H9 (cell line): ENCODE measurements at regions not wholly inside any gene's neighbourhood (a gene's known extent, or its start where the extent isn't known, plus 50 kb on each side); places are given as distances from the start of the nearest gene placed in this dataset.

Source experiments
- DNase-seq: peaks from one replicate; pipeline ENCODE4 v3.0.0-alpha.2; 2017
- H2AFZ ChIP-seq: one replicate; pipeline ENCODE4 v1.6.1; 2013; ENCODE audit warnings: mild to moderate bottlenecking, low read length, control low read depth, moderate library complexity
- H2AK5ac ChIP-seq: 2 replicates; pipeline ENCODE4 v1.6.1; 2013; ENCODE audit warnings: low read length, control low read depth, mixed read lengths; ENCODE audit not compliant: insufficient read length
- H2BK120ac ChIP-seq: one replicate; pipeline ENCODE4 v1.6.1; 2013; ENCODE audit warnings: low read depth, mild to moderate bottlenecking, low read length, control low read depth, inconsistent platforms; ENCODE audit not compliant: poor library complexity, severe bottlenecking
- H2BK12ac ChIP-seq: 2 replicates; pipeline ENCODE4 v1.6.1; 2013; ENCODE audit warnings: low read length, control low read depth, mixed read lengths, low read depth; ENCODE audit not compliant: insufficient read length
- H2BK15ac ChIP-seq: 2 replicates; pipeline ENCODE4 v1.6.1; 2013; ENCODE audit warnings: low read depth, low read length, control low read depth
- H2BK20ac ChIP-seq: one replicate; pipeline ENCODE4 v1.6.1; 2013; ENCODE audit warnings: low read depth, mild to moderate bottlenecking, low read length, control low read depth, inconsistent platforms; ENCODE audit not compliant: poor library complexity, severe bottlenecking
- H2BK5ac ChIP-seq: 2 replicates; pipeline ENCODE4 v1.6.1; 2013; ENCODE audit warnings: low read length, control low read depth, mixed read lengths; ENCODE audit not compliant: insufficient read length
- H3K14ac ChIP-seq: 2 replicates; pipeline ENCODE4 v1.6.1; 2013; ENCODE audit warnings: low read length, control low read depth; ENCODE audit not compliant: insufficient read depth
- H3K18ac ChIP-seq: 2 replicates; pipeline ENCODE4 v1.6.1; 2013; ENCODE audit warnings: low read depth, mild to moderate bottlenecking, mixed read lengths, low read length, control low read depth; ENCODE audit not compliant: insufficient read length
- H3K23ac ChIP-seq: 2 replicates; pipeline ENCODE4 v1.6.1; 2013; ENCODE audit warnings: low read length, control low read depth, mixed read lengths, low read depth; ENCODE audit not compliant: insufficient read length
- H3K23me2 ChIP-seq: 2 replicates; pipeline ENCODE4 v1.6.1; 2013; ENCODE audit warnings: low read depth, mild to moderate bottlenecking, mixed read lengths, low read length, control low read depth; ENCODE audit not compliant: insufficient read length, poor library complexity, severe bottlenecking
- H3K27ac ChIP-seq: 2 replicates; pipeline ENCODE4 v1.5.1; 2013; ENCODE audit warnings: low read length, control low read depth, mixed read lengths, low read depth; ENCODE audit not compliant: insufficient read length
- H3K27me3 ChIP-seq: 2 replicates; pipeline ENCODE4 v1.6.1; 2013; ENCODE audit warnings: low read length, control low read depth, inconsistent platforms; ENCODE audit not compliant: insufficient read depth
- H3K4ac ChIP-seq: 2 replicates; pipeline ENCODE4 v1.6.1; 2013; ENCODE audit warnings: low read depth, mild to moderate bottlenecking, control low read depth, inconsistent platforms, low read length, moderate library complexity
- H3K4me1 ChIP-seq: 2 replicates; pipeline ENCODE4 v1.6.1; 2013; ENCODE audit warnings: low read length, control low read depth, inconsistent platforms; ENCODE audit not compliant: insufficient read depth
- H3K4me2 ChIP-seq: 2 replicates; pipeline ENCODE4 v1.6.1; 2013; ENCODE audit warnings: low read length, control low read depth, mixed read lengths; ENCODE audit not compliant: insufficient read length, insufficient read depth
- H3K56ac ChIP-seq: 2 replicates; pipeline ENCODE4 v1.6.1; 2013; ENCODE audit warnings: low read depth, mild to moderate bottlenecking, mixed read lengths, low read length, control low read depth; ENCODE audit not compliant: insufficient read length
- H3K79me1 ChIP-seq: 2 replicates; pipeline ENCODE4 v1.6.1; 2013; ENCODE audit warnings: low read depth, mild to moderate bottlenecking, moderate library complexity, low read length, control low read depth, inconsistent platforms; ENCODE audit not compliant: insufficient read depth, poor library complexity, severe bottlenecking
- H3K79me2 ChIP-seq: 2 replicates; pipeline ENCODE4 v1.6.1; 2013; ENCODE audit warnings: low read length, control low read depth, inconsistent platforms; ENCODE audit not compliant: insufficient read depth
- H3K9ac ChIP-seq: 2 replicates; pipeline ENCODE4 v1.6.1; 2013; ENCODE audit warnings: low read length, control low read depth, mixed read lengths; ENCODE audit not compliant: insufficient read length; ENCODE audit errors: extremely low read depth
- H3K9me3 ChIP-seq: one replicate; pipeline ENCODE4 v1.6.1; 2013; ENCODE audit warnings: low read depth, low read length, inconsistent platforms; ENCODE audit not compliant: control insufficient read depth
- H3T11ph ChIP-seq: one replicate; pipeline ENCODE4 v1.6.1; 2013; ENCODE audit warnings: mild to moderate bottlenecking, low read length, control low read depth, inconsistent platforms
- H4K20me1 ChIP-seq: one replicate; pipeline ENCODE4 v1.6.1; 2013; ENCODE audit not compliant: control insufficient read depth, insufficient read length, insufficient read depth
- H4K5ac ChIP-seq: 2 replicates; pipeline ENCODE4 v1.6.1; 2013; ENCODE audit warnings: low read depth, mild to moderate bottlenecking, mixed read lengths, low read length, control low read depth; ENCODE audit not compliant: insufficient read length
- H4K8ac ChIP-seq: replicated peaks from 2 replicates; pipeline ENCODE4 v1.6.1; 2013; ENCODE audit warnings: low read length, control low read depth, mixed read lengths, low read depth; ENCODE audit not compliant: insufficient read length
- H4K91ac ChIP-seq: 2 replicates; pipeline ENCODE4 v1.6.1; 2013; ENCODE audit warnings: low read depth, mild to moderate bottlenecking, moderate library complexity, mixed read lengths, low read length, control low read depth; ENCODE audit not compliant: insufficient read length
- H3K27ac Mint-ChIP-seq, 3 experiments: 2 replicates in 2 of 3; 3 replicates in 1 of 3; pipeline ENCODE4 v1.8.0; 2020 to 2021; ENCODE audit warnings: mixed read lengths in 3 of 3, mild to moderate bottlenecking in 1 of 3, moderate library complexity in 1 of 3
- H3K27me3 Mint-ChIP-seq: 2 replicates; pipeline ENCODE4 v1.8.0; 2021; ENCODE audit warnings: low read depth, mild to moderate bottlenecking, moderate library complexity, mixed read lengths
- H3K36me3 Mint-ChIP-seq, 3 experiments: 2 replicates in 2 of 3; 3 replicates in 1 of 3; pipeline ENCODE4 v1.8.0; 2020 to 2021; ENCODE audit warnings: low read depth in 3 of 3, mixed read lengths in 3 of 3; ENCODE audit not compliant: insufficient read depth in 1 of 3
- H3K4me1 Mint-ChIP-seq, 2 experiments: 2 replicates each; pipeline ENCODE4 v1.8.0; 2020; ENCODE audit warnings: mixed read lengths in 2 of 2
- H3K4me3 Mint-ChIP-seq, 2 experiments: 2 replicates in 1 of 2; 3 replicates in 1 of 2; pipeline ENCODE4 v1.8.0; 2020 to 2021; ENCODE audit warnings: mild to moderate bottlenecking in 2 of 2, mixed read lengths in 2 of 2, moderate library complexity in 1 of 2
- H3K9me3 Mint-ChIP-seq, 2 experiments: 2 replicates in 1 of 2; 3 replicates in 1 of 2; pipeline ENCODE4 v1.8.0; 2020; ENCODE audit warnings: mild to moderate bottlenecking in 2 of 2, mixed read lengths in 2 of 2, moderate library complexity in 1 of 2
- CTCF ChIP-seq: fragments of 200-600 bp; sonication (generic); conservative IDR thresholded peaks from 3 replicates; pipeline ENCODE4 v1.8.0; 2021; ENCODE audit warnings: antibody characterized with exemption, mild to moderate bottlenecking
- WGBS: extraction: QIAGEN DNeasy Blood & Tissue Kit; methylation state at CpG from one replicate; pipeline ENCODE4 v1.1.7; 2013; ENCODE audit warnings: missing lambda C conversion rate, low lambda C conversion rate, mixed read lengths; ENCODE audit not compliant: insufficient read length; ENCODE audit errors: extremely low coverage; 5-methylcytosine and 5-hydroxymethylcytosine counted together

GRCh38 chrX:121259170-121259569 is 211.8 kb downstream of the GLUD2 start:
- Histone ChIP-seq H4K5ac (no peak overlapping the region), H2BK120ac (no peak overlapping the region), H3K4me2 (no peak overlapping the region), H3K14ac (no peak overlapping the region), H4K91ac (no peak overlapping the region), H2AFZ (no peak overlapping the region), H2AK5ac (no peak overlapping the region), H3K4me1 (no peaks in the 10 kb centered on the region), H3K79me2 (no peaks in the 10 kb centered on the region), H3K23ac (no peak overlapping the region), H3K23me2 (no peaks in the 10 kb centered on the region), H2BK20ac (no peak overlapping the region), H4K20me1 (no peaks in the 10 kb centered on the region), H4K8ac (no peak overlapping the region), H3K4ac (no peak overlapping the region), H2BK5ac (no peak overlapping the region), H3K79me1 (no peaks in the 10 kb centered on the region), H3K9ac (no peak overlapping the region), H3K18ac (no peak overlapping the region), H2BK15ac (no peak overlapping the region), H3K27ac (no peak overlapping the region), H3K56ac (no peak overlapping the region), H3T11ph (no peak overlapping the region), H3K9me3 (peaks cover 36% of the 10 kb centered on the region), H2BK12ac (no peak overlapping the region), H3K27me3 (no peaks in the 10 kb centered on the region)
- WGBS: no CpG with 5 or more reads among the region's 2 CpGs
- Mint-ChIP-seq H3K4me1 (peaks cover 3 to 5% of the 10 kb centered on the region in 2 experiments; a peak in 3 of 4 replicates), H3K27me3 (peaks cover 4% of the 10 kb centered on the region), H3K9me3 (peaks cover 41 to 50% of the 10 kb centered on the region in 2 experiments), H3K36me3 (no peaks in the 10 kb centered on the region; a peak in 1 of 7 replicates), H3K4me3 (no peak overlapping the region), H3K27ac (no peak overlapping the region)
- no peak for TF ChIP-seq CTCF
- DNase-seq: no peak
